Activated gamma-delta T cell treated with anti-CD3 and anti-CD28 coated beads, Interleukin-2, amount 50 U/mL, for 16 hours (primary cell): ENCODE measurements at regions not wholly inside any gene's neighbourhood (a gene's known extent, or its start where the extent isn't known, plus 50 kb on each side); places are given as distances from the start of the nearest gene placed in this dataset.
"Not testable (repeated sequence)": the region's sequence is repeated elsewhere in the genome, so short reads cannot be mapped to it uniquely, and the experiment has no call there.

Experiments
- DNase-seq: peaks from one replicate; pipeline ENCODE4 v3.0.0-alpha.2; 2020; ENCODE audit warnings: low read depth

GRCh38 chr2:210961249-210961648 is 404.9 kb downstream of the CPS1 start:
- no peak for DNase-seq

- DNase-seq, result no peak
Observed at GRCh38 chr2:210963386-210963785, 407.0 kb downstream of the CPS1 start.

- no peak for DNase-seq
Observed at GRCh38 chr2:210964141-210964764, 407.9 kb downstream of the CPS1 start.

- no peak for DNase-seq
Observed at GRCh38 chr2:210965472-210965871, 409.1 kb downstream of the CPS1 start.

GRCh38 chr2:210966330-210966729 is 409.9 kb downstream of the CPS1 start:
- DNase-seq, result no peak

- DNase-seq, result no peak
Observed at GRCh38 chr2:210971431-210971830, 415.0 kb downstream of the CPS1 start.

GRCh38 chr2:210986806-210987205 is 430.4 kb downstream of the CPS1 start:
- not testable (repeated sequence) for DNase-seq

- DNase-seq, result no peak
Observed at GRCh38 chr2:210991107-210991506, 434.7 kb downstream of the CPS1 start.

GRCh38 chr2:210994104-210994503 is 437.7 kb downstream of the CPS1 start:
- no peak for DNase-seq

GRCh38 chr2:210997373-210997772 is 441.0 kb downstream of the CPS1 start:
- no peak for DNase-seq

GRCh38 chr2:210998334-210998733 is 441.9 kb downstream of the CPS1 start:
- no peak for DNase-seq

- DNase-seq, result no peak
Observed at GRCh38 chr2:211014376-211014775, 458.0 kb downstream of the CPS1 start.

GRCh38 chr2:211014906-211015305 is 458.5 kb downstream of the CPS1 start:
- no peak for DNase-seq

- not testable (repeated sequence) for DNase-seq
Observed at GRCh38 chr2:211025089-211025488, 468.7 kb downstream of the CPS1 start.

- DNase-seq, result no peak
Observed at GRCh38 chr2:211026109-211026508, 469.7 kb downstream of the CPS1 start.

- DNase-seq, result no peak
Observed at GRCh38 chr2:211027976-211028375, 471.6 kb downstream of the CPS1 start.

GRCh38 chr2:211033765-211034164 is 477.4 kb downstream of the CPS1 start:
- no peak for DNase-seq

GRCh38 chr2:211035548-211036185 is 479.3 kb downstream of the CPS1 start:
- no peak for DNase-seq

- DNase-seq, result no peak
Observed at GRCh38 chr2:211045025-211045424, 488.6 kb downstream of the CPS1 start.

GRCh38 chr2:211049321-211050018 is 493.1 kb downstream of the CPS1 start:
- DNase-seq, result no peak

- DNase-seq, result no peak
Observed at GRCh38 chr2:211055438-211055837, 499.0 kb downstream of the CPS1 start.

- no peak for DNase-seq
Observed at GRCh38 chr2:211061612-211062296, 505.4 kb downstream of the CPS1 start.

GRCh38 chr2:211062297-211062612 is 505.9 kb downstream of the CPS1 start:
- no peak for DNase-seq
